Astrocyte (in vitro differentiated cells and primary cell): ENCODE measurements at regions not wholly inside any gene's neighbourhood (a gene's known extent, or its start where the extent isn't known, plus 50 kb on each side); places are given as distances from the start of the nearest gene placed in this dataset.

Source experiments
- CTCF ChIP-seq: IDR thresholded peaks from 2 replicates; pipeline ENCODE4 v1.5.1; 2011; ENCODE audit warnings: low read depth, mild to moderate bottlenecking, inconsistent platforms, low read length, moderate library complexity; ENCODE audit not compliant: insufficient read depth
- EZH2 ChIP-seq: IDR thresholded peaks from 2 replicates; pipeline ENCODE4 v1.6.1; 2012; ENCODE audit warnings: mild to moderate bottlenecking, low read length, inconsistent platforms; ENCODE audit not compliant: insufficient read depth

GRCh38 chr2:18290386-18290785, 270.1 kb downstream of the RDH14 start:
- TF ChIP-seq CTCF: no peak
- no peak for TF ChIP-seq EZH2
